Caco-2 (cell line): ENCODE measurements at regions not wholly inside any gene's neighbourhood (a gene's known extent, or its start where the extent isn't known, plus 50 kb on each side); places are given as distances from the start of the nearest gene placed in this dataset.

Source experiments
- BruUV-seq: library from RNA; stranded (reverse); fragments of 400-500 nt; replicated peaks from 2 replicates; lab custom pipeline; 2021; lab: Mats Ljungman, UMichigan
- CTCF ChIA-PET: fragments of 300-600 bp; sonication (Branson Sonifier 250); formaldehyde crosslinking; loops from one replicate; lab custom pipeline; 2022; ENCODE audit warnings: antibody characterized with exemption; lab: Charles Lee
- POLR2A ChIA-PET: fragments of 300-600 bp; sonication (Branson Sonifier 250); formaldehyde crosslinking; loops from one replicate; lab custom pipeline; 2022; ENCODE audit warnings: antibody characterized with exemption; lab: Charles Lee
- DNase-seq, 2 experiments: peaks; one replicate each; pipeline versions ENCODE4 v3.0.0 to v3.0.0-alpha.2; 2020 to 2022
- H3K27me3 ChIP-seq: replicated peaks from 2 replicates; pipeline ENCODE4 v1.6.0; 2011; ENCODE audit warnings: low read length; ENCODE audit not compliant: control insufficient read depth, insufficient read depth
- H3K36me3 ChIP-seq: 2 replicates; pipeline ENCODE4 v1.5.1; 2011; ENCODE audit warnings: low read length; ENCODE audit not compliant: control insufficient read depth, insufficient read depth
- H3K4me1 ChIP-seq: fragments of 250-450 bp; sonication (Bioruptor Pico); 2 replicates; pipeline ENCODE4 v1.5.1; 2020; ENCODE audit warnings: mild to moderate bottlenecking
- H3K4me3 ChIP-seq: 2 replicates; pipeline ENCODE4 v1.5.1; 2011; ENCODE audit warnings: low read depth, mild to moderate bottlenecking, control low read depth, low read length
- H3K9me3 ChIP-seq: fragments of 250-450 bp; sonication (Bioruptor Pico); 2 replicates; pipeline ENCODE4 v1.5.1; 2020; ENCODE audit warnings: mild to moderate bottlenecking, moderate library complexity
- H3K27ac Mint-ChIP-seq: one replicate; pipeline ENCODE4 v1.8.0; 2022; ENCODE audit warnings: mixed read lengths; ENCODE audit not compliant: unreplicated experiment
- H3K27me3 Mint-ChIP-seq: one replicate; pipeline ENCODE4 v1.8.0; 2022; ENCODE audit warnings: mixed read lengths; ENCODE audit not compliant: insufficient read depth, unreplicated experiment
- H3K36me3 Mint-ChIP-seq: one replicate; pipeline ENCODE4 v1.8.0; 2022; ENCODE audit warnings: mild to moderate bottlenecking, mixed read lengths; ENCODE audit not compliant: insufficient read depth, unreplicated experiment
- H3K4me1 Mint-ChIP-seq: one replicate; pipeline ENCODE4 v1.8.0; 2022; ENCODE audit warnings: low read depth, mixed read lengths; ENCODE audit not compliant: unreplicated experiment
- H3K4me3 Mint-ChIP-seq: one replicate; pipeline ENCODE4 v1.8.0; 2022; ENCODE audit warnings: mild to moderate bottlenecking, moderate library complexity, mixed read lengths; ENCODE audit not compliant: unreplicated experiment
- H3K9me3 Mint-ChIP-seq: one replicate; pipeline ENCODE4 v1.8.0; 2022; ENCODE audit warnings: mixed read lengths; ENCODE audit not compliant: unreplicated experiment
- CTCF ChIP-seq, 2 experiments: fragments of 200-600 bp in 1 of 2; IDR thresholded peaks; 1 replicate in 1 of 2; 2 replicates in 1 of 2; pipeline versions ENCODE4 v1.5.1 to v1.8.0; 2011 to 2022; ENCODE audit warnings: antibody characterized with exemption in 1 of 2, control low read depth in 1 of 2, inconsistent platforms in 1 of 2, low read depth in 1 of 2, low read length in 1 of 2, mild to moderate bottlenecking in 1 of 2, moderate library complexity in 1 of 2; ENCODE audit not compliant: insufficient read depth in 1 of 2, severe bottlenecking in 1 of 2, unreplicated experiment in 1 of 2
- intact Hi-C: fragments of 100-400 bp; cut with micrococcal nuclease; formaldehyde crosslinking; loops from one replicate; pipeline ENCODE4 v1.10.0; 2022; ENCODE audit not compliant: unreplicated experiment

GRCh38 chr5:5688194-5688924, 265.9 kb downstream of the ICE1 start:
- Mint-ChIP-seq H3K27ac (no peak overlapping the region), H3K36me3 (no peaks in the 10 kb centered on the region), H3K4me1 (no peaks in the 10 kb centered on the region), H3K9me3 (peaks cover 11% of the 10 kb centered on the region), H3K27me3 (peaks cover 23% of the 10 kb centered on the region), H3K4me3 (no peak overlapping the region)
- intact Hi-C loops, result no loop called here
- TF ChIP-seq CTCF (IDR thresholded peaks at IDR 0.05; ENCODE audit: insufficient read depth in 1 of 2, low read depth in 1 of 2, low read length in 1 of 2, severe bottlenecking in 1 of 2, unreplicated experiment in 1 of 2), result no peak
- Histone ChIP-seq H3K4me1 (no peaks in the 10 kb centered on the region), H3K36me3 (no peaks in the 10 kb centered on the region), H3K9me3 (no peaks in the 10 kb centered on the region), H3K27me3 (no peaks in the 10 kb centered on the region; the same call in 1 of the 2 replicates), H3K4me3 (no peak overlapping the region)
- ChIA-PET POLR2A (no interaction called here), CTCF (no interaction called here)
- BruUV-seq, result no TSS peak
- no peak for DNase-seq

- Mint-ChIP-seq H3K9me3 (peaks cover 21% of the 10 kb centered on the region), H3K36me3 (no peaks in the 10 kb centered on the region), H3K27ac (no peak overlapping the region), H3K27me3 (peaks cover 23% of the 10 kb centered on the region), H3K4me3 (no peak overlapping the region), H3K4me1 (no peaks in the 10 kb centered on the region)
- no peak for TF ChIP-seq CTCF (IDR thresholded peaks at IDR 0.05; ENCODE audit: insufficient read depth in 1 of 2, low read depth in 1 of 2, low read length in 1 of 2, severe bottlenecking in 1 of 2, unreplicated experiment in 1 of 2)
- DNase-seq, result no peak
- no peaks in the 10 kb centered on the region for H3K4me1 ChIP-seq
- no peak overlapping the region for H3K4me3 ChIP-seq
- no peaks in the 10 kb centered on the region; the same call in 1 of the 2 replicates for H3K27me3 ChIP-seq
- ChIA-PET POLR2A (no interaction called here), CTCF (no interaction called here)
- intact Hi-C loops, result no loop called here
- no TSS peak for BruUV-seq
- no peaks in the 10 kb centered on the region for H3K36me3 ChIP-seq
- H3K9me3 ChIP-seq, result no peaks in the 10 kb centered on the region
Measured at GRCh38 chr5:5687113-5687512, 264.6 kb downstream of the ICE1 start.

GRCh38 chr5:5686356-5686755, 263.9 kb downstream of the ICE1 start:
- BruUV-seq, result no TSS peak
- Mint-ChIP-seq H3K27me3 (peaks cover 23% of the 10 kb centered on the region), H3K4me3 (no peak overlapping the region), H3K4me1 (no peaks in the 10 kb centered on the region), H3K27ac (no peak overlapping the region), H3K9me3 (peaks cover 21% of the 10 kb centered on the region), H3K36me3 (no peaks in the 10 kb centered on the region)
- Histone ChIP-seq H3K27me3 (no peaks in the 10 kb centered on the region; the same call in 1 of the 2 replicates), H3K4me3 (no peak overlapping the region), H3K4me1 (no peaks in the 10 kb centered on the region), H3K9me3 (no peaks in the 10 kb centered on the region), H3K36me3 (no peaks in the 10 kb centered on the region)
- DNase-seq, result no peak
- POLR2A ChIA-PET, result no interaction called here
- no peak for TF ChIP-seq CTCF (IDR thresholded peaks at IDR 0.05; ENCODE audit: insufficient read depth in 1 of 2, low read depth in 1 of 2, low read length in 1 of 2, severe bottlenecking in 1 of 2, unreplicated experiment in 1 of 2)
- CTCF ChIA-PET, result no interaction called here
- intact Hi-C loops, result no loop called here
